Astrocyte of the cerebellum (primary cell): ENCODE measurements at regions not wholly inside any gene's neighbourhood (a gene's known extent, or its start where the extent isn't known, plus 50 kb on each side); places are given as distances from the start of the nearest gene placed in this dataset.

Source experiments
- DNase-seq: peaks from one replicate; pipeline ENCODE4 v3.0.0-alpha.2; 2011; ENCODE audit warnings: low read depth
- H3K4me3 ChIP-seq: 2 replicates; pipeline ENCODE4 v1.5.1; 2011; ENCODE audit warnings: mild to moderate bottlenecking, low read depth, low read length, moderate library complexity
- in situ Hi-C: cut with HindIII; loops from 2 replicates; pipeline ENCODE4 v1.10.0; 2017; ENCODE audit warnings: low sequenced_read_pairs
- TF ChIP-seq, protein P1 (sequence below): IDR thresholded peaks from 2 replicates; pipeline ENCODE4 v1.5.1; 2012; ENCODE audit warnings: low read length, low read depth, moderate library complexity, mild to moderate bottlenecking; ENCODE audit errors: missing control alignments

DNA sequence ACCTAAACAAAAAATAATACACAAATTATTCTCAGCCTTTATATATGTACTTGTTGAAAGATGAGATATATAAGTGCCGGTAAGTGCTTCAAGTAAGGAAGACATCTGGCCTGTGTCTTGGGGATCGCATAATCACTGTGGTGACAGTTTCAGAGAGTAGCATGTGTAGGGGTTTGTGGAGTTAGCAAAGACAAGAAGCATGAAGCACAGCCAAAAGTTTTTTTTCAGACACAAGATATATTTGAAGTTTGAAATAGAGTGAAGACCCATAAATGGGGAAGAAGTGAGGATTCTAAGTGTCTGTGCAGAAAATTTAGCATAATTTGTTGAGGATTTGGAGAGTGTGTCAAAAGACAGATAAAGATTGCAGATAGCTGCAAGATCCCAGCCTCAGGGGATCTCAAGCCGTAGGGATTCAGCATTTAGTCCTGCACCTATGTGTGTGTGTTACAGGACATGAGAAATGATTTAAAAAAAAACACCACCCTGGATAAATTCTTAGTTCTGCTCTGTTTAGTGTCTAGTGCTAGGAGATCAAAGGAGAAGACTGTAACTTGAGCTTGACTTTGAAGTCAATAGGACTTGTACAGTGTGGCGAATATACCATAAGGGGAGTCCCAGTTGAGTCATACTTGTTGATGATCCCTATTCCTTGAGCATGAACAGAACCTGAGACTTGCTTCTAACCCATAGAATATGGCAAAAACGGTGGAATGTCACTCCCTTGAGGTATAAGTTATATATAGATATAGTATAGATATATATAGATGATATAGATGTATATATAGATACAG is 123.9 kb upstream of the GRM7 start:
- in situ Hi-C loops = no loop called here
- H3K4me3 ChIP-seq = no peak overlapping the region
- no peak for DNase-seq
- TF ChIP-seq, protein P1, sequence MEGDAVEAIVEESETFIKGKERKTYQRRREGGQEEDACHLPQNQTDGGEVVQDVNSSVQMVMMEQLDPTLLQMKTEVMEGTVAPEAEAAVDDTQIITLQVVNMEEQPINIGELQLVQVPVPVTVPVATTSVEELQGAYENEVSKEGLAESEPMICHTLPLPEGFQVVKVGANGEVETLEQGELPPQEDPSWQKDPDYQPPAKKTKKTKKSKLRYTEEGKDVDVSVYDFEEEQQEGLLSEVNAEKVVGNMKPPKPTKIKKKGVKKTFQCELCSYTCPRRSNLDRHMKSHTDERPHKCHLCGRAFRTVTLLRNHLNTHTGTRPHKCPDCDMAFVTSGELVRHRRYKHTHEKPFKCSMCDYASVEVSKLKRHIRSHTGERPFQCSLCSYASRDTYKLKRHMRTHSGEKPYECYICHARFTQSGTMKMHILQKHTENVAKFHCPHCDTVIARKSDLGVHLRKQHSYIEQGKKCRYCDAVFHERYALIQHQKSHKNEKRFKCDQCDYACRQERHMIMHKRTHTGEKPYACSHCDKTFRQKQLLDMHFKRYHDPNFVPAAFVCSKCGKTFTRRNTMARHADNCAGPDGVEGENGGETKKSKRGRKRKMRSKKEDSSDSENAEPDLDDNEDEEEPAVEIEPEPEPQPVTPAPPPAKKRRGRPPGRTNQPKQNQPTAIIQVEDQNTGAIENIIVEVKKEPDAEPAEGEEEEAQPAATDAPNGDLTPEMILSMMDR = no peak

DNA sequence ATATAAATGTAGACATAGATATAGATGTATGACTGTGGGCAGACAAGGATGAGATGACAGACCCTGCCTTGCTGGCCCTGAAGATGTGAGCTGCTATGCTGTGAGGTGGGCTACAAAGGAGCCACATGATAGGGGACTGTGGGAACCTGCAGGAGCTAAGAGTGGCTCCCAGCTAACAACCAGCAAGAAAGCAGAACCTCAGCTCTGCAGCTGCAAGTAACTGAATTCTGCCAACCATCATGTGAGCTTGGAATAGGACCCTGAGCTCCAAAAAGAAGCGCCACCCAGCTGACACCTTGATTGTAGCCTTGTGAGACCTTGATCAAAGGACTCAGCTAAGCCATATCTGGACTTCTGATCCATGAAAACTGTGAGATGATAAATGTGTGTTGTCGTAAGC is 123.3 kb upstream of the GRM7 start:
- in situ Hi-C loops = no loop called here
- DNase-seq = no peak
- H3K4me3 ChIP-seq = no peak overlapping the region
- TF ChIP-seq, protein P1 = no peak

DNA sequence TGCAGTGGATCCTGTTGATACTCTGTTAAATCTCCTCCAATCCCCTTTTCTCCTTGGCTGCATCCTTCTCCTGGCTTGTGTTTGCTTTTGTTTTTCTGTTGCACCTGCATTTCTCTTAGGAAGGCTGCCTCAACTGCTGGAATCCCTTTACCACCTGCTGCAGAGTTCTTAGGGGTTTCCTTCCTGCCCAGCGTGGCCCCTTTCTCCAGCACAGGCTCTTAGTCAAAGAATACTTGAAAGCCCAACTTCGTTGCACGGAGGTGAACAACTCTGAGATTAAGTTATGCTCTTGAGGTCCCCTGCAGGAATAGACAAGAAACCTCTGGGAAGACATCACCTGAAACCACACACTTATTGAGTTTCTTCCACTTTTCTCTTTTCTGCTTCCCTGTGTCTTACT is 121.6 kb upstream of the GRM7 start:
- DNase-seq = no peak
- in situ Hi-C loops = no loop called here
- no peak overlapping the region for H3K4me3 ChIP-seq
- TF ChIP-seq, protein P1 = no peak

- H3K4me3 ChIP-seq = no peak overlapping the region
- TF ChIP-seq, protein P1 = no peak
- DNase-seq = no peak
- in situ Hi-C loops = no loop called here
Observed at GRCh38 chr3:6743067-6743720, 117.7 kb upstream of the GRM7 start.

DNA sequence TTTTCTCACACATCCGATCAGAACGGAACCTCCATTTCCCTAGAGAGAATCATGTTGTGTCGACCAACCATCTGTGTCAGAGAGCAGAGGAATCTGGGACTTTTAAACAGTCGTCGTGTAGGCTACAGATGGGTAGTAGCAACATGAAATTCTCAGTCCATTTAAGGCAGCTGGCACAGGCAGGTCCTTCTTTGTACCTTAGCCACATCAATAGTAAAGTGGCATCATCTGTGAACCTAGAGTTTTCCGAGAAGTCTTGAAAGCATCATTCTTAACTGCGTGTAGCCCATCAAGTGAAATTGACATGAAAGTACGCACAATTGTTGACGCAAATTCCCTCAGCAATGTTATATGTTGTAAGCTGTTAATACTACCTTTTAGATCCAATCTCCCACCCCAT is 114.5 kb upstream of the GRM7 start:
- no peak overlapping the region for H3K4me3 ChIP-seq
- TF ChIP-seq, protein P1 = no peak
- DNase-seq = no peak
- in situ Hi-C loops = no loop called here

GRCh38 chr3:6747017-6747416 is 113.9 kb upstream of the GRM7 start:
- DNase-seq = no peak
- in situ Hi-C loops = no loop called here
- TF ChIP-seq, protein P1 = no peak
- no peak overlapping the region for H3K4me3 ChIP-seq
